DND-41 (cell line): ENCODE measurements at regions not wholly inside any gene's neighbourhood (a gene's known extent, or its start where the extent isn't known, plus 50 kb on each side); places are given as distances from the start of the nearest gene placed in this dataset.

Experiments
- ATAC-seq: fragments of 200-7000 bp; cut with Tn5 transposase; 3 replicates; pipeline ENCODE4 v1.9.1; 2021; ENCODE audit warnings: low read depth; ENCODE audit not compliant: insufficient read depth
- DNase-seq: peaks from one replicate; pipeline ENCODE4 v3.0.0-alpha.2; 2020
- H2AFZ ChIP-seq: 2 replicates; pipeline ENCODE4 v1.6.0; 2012; ENCODE audit warnings: low read depth, low read length
- H3K27ac ChIP-seq: 2 replicates; pipeline ENCODE4 v1.5.1; 2012; ENCODE audit warnings: low read length, inconsistent platforms
- H3K27me3 ChIP-seq: fragments of 200-600 bp; sonication (generic); 2 replicates; pipeline ENCODE4 v1.6.0; 2012; ENCODE audit warnings: low read length, mild to moderate bottlenecking, inconsistent platforms; ENCODE audit not compliant: insufficient read depth, poor library complexity
- H3K36me3 ChIP-seq: 2 replicates; pipeline ENCODE4 v1.5.1; 2012; ENCODE audit warnings: low read length, inconsistent platforms; ENCODE audit not compliant: insufficient read depth
- H3K4me1 ChIP-seq: 2 replicates; pipeline ENCODE4 v1.5.1; 2012; ENCODE audit warnings: mild to moderate bottlenecking, low read length; ENCODE audit not compliant: insufficient read depth
- H3K4me2 ChIP-seq: 2 replicates; pipeline ENCODE4 v1.6.0; 2012; ENCODE audit warnings: mild to moderate bottlenecking, moderate library complexity, low read length, inconsistent platforms; ENCODE audit not compliant: insufficient read depth
- H3K4me3 ChIP-seq, 2 experiments: fragments of 200-600 bp in 1 of 2; shearing (Covaris generic) in 1 of 2; 2 replicates each; pipeline ENCODE4 v1.5.1; 2012 to 2016; ENCODE audit warnings: inconsistent platforms in 2 of 2, low read length in 2 of 2, mild to moderate bottlenecking in 2 of 2, low read depth in 1 of 2, moderate library complexity in 1 of 2
- H3K79me2 ChIP-seq: 2 replicates; pipeline ENCODE4 v1.6.0; 2012; ENCODE audit warnings: low read length, inconsistent platforms; ENCODE audit not compliant: insufficient read depth
- H3K9ac ChIP-seq: 2 replicates; pipeline ENCODE4 v1.6.0; 2012; ENCODE audit warnings: low read depth, mild to moderate bottlenecking, inconsistent platforms, low read length, moderate library complexity
- H3K9me3 ChIP-seq: 2 replicates; pipeline ENCODE4 v1.5.1; 2012; ENCODE audit warnings: low read length, moderate library complexity, mild to moderate bottlenecking, inconsistent platforms; ENCODE audit not compliant: insufficient read depth, severe bottlenecking
- H4K20me1 ChIP-seq: 2 replicates; pipeline ENCODE4 v1.6.0; 2012; ENCODE audit warnings: low read length; ENCODE audit not compliant: insufficient read depth
- EZH2 ChIP-seq: IDR thresholded peaks from 3 replicates; pipeline ENCODE4 v1.6.1; 2012; ENCODE audit warnings: borderline replicate concordance, low read depth, mild to moderate bottlenecking, moderate library complexity, low read length, inconsistent platforms; ENCODE audit not compliant: severe bottlenecking
- TF ChIP-seq, protein P1 (sequence below): IDR thresholded peaks from 2 replicates; pipeline ENCODE4 v1.5.1; 2012; ENCODE audit warnings: borderline replicate concordance, low read length, moderate library complexity, mild to moderate bottlenecking; ENCODE audit not compliant: poor library complexity, severe bottlenecking; ENCODE audit errors: extremely low read depth

DNA sequence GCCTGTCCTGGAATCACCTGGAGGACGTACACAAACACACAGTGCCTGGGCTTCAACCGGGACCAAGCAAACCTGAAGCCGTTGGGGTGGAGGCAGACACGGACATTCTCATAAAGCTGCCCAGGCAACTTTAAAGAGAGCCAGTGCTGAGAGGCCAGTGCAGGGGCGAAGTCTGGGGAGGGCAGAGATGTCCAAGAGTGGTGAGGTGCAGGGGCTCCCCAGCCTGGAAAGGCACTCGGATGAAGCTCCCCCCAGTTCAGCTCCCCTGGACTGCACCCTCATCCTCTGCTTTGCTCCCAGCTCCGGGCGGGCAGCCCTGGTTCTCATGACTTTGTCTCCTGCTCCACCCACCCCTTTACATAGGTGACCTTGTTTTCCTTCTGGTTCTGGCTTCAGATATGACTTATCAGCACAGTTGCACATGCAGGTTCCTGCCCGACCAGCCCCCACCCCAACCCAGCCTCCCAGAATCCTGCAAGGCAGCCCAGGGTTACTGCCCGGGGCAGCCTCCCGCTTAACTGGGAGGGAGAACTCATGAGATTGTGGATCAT lies 60.8 kb upstream of the EEPD1 start:
- H3K4me1 ChIP-seq = no peaks in the 10 kb centered on the region
- H3K27ac ChIP-seq = no peak overlapping the region
- H3K79me2 ChIP-seq = no peaks in the 10 kb centered on the region
- TF ChIP-seq EZH2 = no peak
- TF ChIP-seq, protein P1, sequence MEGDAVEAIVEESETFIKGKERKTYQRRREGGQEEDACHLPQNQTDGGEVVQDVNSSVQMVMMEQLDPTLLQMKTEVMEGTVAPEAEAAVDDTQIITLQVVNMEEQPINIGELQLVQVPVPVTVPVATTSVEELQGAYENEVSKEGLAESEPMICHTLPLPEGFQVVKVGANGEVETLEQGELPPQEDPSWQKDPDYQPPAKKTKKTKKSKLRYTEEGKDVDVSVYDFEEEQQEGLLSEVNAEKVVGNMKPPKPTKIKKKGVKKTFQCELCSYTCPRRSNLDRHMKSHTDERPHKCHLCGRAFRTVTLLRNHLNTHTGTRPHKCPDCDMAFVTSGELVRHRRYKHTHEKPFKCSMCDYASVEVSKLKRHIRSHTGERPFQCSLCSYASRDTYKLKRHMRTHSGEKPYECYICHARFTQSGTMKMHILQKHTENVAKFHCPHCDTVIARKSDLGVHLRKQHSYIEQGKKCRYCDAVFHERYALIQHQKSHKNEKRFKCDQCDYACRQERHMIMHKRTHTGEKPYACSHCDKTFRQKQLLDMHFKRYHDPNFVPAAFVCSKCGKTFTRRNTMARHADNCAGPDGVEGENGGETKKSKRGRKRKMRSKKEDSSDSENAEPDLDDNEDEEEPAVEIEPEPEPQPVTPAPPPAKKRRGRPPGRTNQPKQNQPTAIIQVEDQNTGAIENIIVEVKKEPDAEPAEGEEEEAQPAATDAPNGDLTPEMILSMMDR = no peak
- no peaks in the 10 kb centered on the region for H3K27me3 ChIP-seq
- no peak for DNase-seq
- no peak for ATAC-seq
- no peak overlapping the region for H3K9ac ChIP-seq
- no peak overlapping the region for H2AFZ ChIP-seq
- H3K4me3 ChIP-seq = no peak overlapping the region
- H3K9me3 ChIP-seq = peaks cover 3% of the 10 kb centered on the region
- H3K36me3 ChIP-seq = no peaks in the 10 kb centered on the region
- H3K4me2 ChIP-seq = no peak overlapping the region
- no peaks in the 10 kb centered on the region for H4K20me1 ChIP-seq

DNA sequence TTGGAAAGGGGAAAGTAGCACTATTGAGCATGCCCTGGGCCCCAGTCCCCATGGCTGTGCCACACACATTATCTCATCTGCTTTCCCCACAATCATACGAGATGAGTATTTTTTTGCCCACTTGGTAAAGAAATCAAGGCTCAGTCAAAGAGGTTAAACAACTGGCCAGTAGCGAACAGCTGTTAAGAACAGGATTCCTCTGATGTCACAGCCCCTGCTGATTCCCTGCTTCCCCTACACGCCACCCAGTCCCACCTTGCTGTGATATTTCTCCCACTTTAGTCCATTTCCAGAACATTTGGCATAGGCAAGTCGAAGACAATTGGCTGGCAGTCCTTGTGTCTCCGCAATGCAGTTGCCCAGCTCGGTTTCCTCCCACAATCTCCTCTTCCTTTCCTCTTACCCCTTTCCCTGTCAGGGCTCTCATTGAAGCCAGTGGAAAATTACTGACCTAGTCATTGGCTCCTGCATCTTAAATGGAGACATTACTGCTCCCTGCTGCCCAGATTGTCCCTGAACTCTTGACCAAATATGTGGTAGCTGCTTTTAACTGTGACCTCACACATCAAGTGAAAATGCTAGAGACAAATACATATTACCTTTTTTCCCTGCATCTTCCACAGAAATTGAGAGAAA lies 56.5 kb upstream of the EEPD1 start:
- no peaks in the 10 kb centered on the region for H3K4me1 ChIP-seq
- no peak overlapping the region for H2AFZ ChIP-seq
- no peaks in the 10 kb centered on the region for H3K36me3 ChIP-seq
- H3K4me3 ChIP-seq = no peak overlapping the region
- no peak for ATAC-seq
- no peaks in the 10 kb centered on the region for H4K20me1 ChIP-seq
- H3K9me3 ChIP-seq = no peaks in the 10 kb centered on the region
- TF ChIP-seq EZH2 = no peak
- TF ChIP-seq, protein P1 = no peak
- no peak for DNase-seq
- no peak overlapping the region for H3K27ac ChIP-seq
- H3K9ac ChIP-seq = no peak overlapping the region
- H3K27me3 ChIP-seq = no peaks in the 10 kb centered on the region
- no peaks in the 10 kb centered on the region for H3K79me2 ChIP-seq
- no peak overlapping the region for H3K4me2 ChIP-seq

DNA sequence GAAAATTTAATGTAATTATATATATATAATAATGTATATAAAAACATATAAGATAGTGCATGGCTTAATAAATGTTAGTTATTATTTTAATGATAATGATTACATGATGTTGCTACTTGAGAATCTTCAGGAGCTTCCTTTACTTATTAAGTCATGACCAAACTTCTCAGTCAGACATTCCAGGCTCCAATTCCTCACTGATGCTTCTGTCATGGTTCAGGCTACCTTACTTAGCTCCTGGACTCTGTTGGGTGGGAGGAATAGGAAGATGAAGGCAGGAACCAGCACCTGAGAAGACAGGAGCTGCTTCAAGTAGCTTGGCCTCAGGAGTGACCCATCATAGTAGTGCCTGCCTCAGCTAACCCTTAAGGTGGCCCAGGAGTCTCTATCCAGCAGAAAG lies 55.0 kb upstream of the EEPD1 start:
- TF ChIP-seq EZH2 = no peak
- Histone ChIP-seq H3K4me2 (no peak overlapping the region), H2AFZ (no peak overlapping the region), H3K27me3 (no peaks in the 10 kb centered on the region), H3K36me3 (no peaks in the 10 kb centered on the region), H3K9ac (no peak overlapping the region), H3K9me3 (no peaks in the 10 kb centered on the region), H3K79me2 (no peaks in the 10 kb centered on the region), H3K4me3 (no peak overlapping the region), H4K20me1 (no peaks in the 10 kb centered on the region), H3K27ac (no peak overlapping the region), H3K4me1 (no peaks in the 10 kb centered on the region)
- no peak for ATAC-seq
- DNase-seq = no peak

DNA sequence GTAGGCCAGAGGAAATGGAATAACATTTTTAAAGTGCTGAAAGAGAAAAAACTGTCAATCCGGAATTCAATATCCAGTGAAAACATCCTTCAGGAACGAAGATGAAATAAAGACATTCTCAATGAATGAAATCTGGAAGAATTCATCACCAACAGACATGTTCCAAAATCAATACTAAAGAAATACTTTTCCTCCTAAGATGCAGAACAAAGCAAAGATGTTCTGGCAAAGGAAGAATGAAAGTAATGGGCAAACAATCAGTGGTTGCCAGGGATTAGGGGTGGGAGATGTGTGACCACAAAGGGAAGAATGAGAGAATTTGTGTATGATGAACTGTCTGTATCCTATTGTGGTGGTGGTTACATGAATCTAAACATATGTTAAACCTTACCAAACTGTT lies 52.8 kb upstream of the EEPD1 start:
- Histone ChIP-seq H3K9me3 (no peaks in the 10 kb centered on the region), H3K36me3 (no peaks in the 10 kb centered on the region), H4K20me1 (no peaks in the 10 kb centered on the region), H3K4me1 (no peaks in the 10 kb centered on the region), H3K4me2 (no peak overlapping the region), H2AFZ (no peak overlapping the region), H3K4me3 (no peak overlapping the region), H3K79me2 (no peaks in the 10 kb centered on the region), H3K9ac (no peak overlapping the region), H3K27ac (no peak overlapping the region), H3K27me3 (no peaks in the 10 kb centered on the region)
- ATAC-seq = no peak
- no peak for DNase-seq
- TF ChIP-seq EZH2 = no peak
- TF ChIP-seq, protein P1 = no peak
